Loucy (cell line): ENCODE measurements at regions not wholly inside any gene's neighbourhood (a gene's known extent, or its start where the extent isn't known, plus 50 kb on each side); places are given as distances from the start of the nearest gene placed in this dataset.

Experiments used
- H2AFZ ChIP-seq: fragments of 200-600 bp; sonication (generic); 2 replicates; pipeline ENCODE4 v1.6.0; 2016; ENCODE audit warnings: antibody characterized with exemption, mild to moderate bottlenecking, low read length, moderate library complexity
- H3F3A ChIP-seq: fragments of 200-600 bp; 2 replicates; pipeline ENCODE4 v1.6.0; 2016; ENCODE audit warnings: antibody characterized with exemption, low read depth, mild to moderate bottlenecking
- H3K27me3 ChIP-seq: fragments of 200-600 bp; sonication (generic); 2 replicates; pipeline ENCODE4 v1.6.1; 2014; ENCODE audit warnings: low read length, mild to moderate bottlenecking; ENCODE audit not compliant: insufficient read depth, poor library complexity, severe bottlenecking
- H3K36me3 ChIP-seq: fragments of 200-600 bp; sonication (generic); 2 replicates; pipeline ENCODE4 v1.6.1; 2016; ENCODE audit warnings: low read length; ENCODE audit not compliant: insufficient read depth
- H3K4me1 ChIP-seq: fragments of 200-600 bp; sonication (generic); 2 replicates; pipeline ENCODE4 v1.5.1; 2014; ENCODE audit warnings: low read length, mild to moderate bottlenecking; ENCODE audit not compliant: insufficient read depth, poor library complexity, severe bottlenecking
- H3K4me2 ChIP-seq: fragments of 200-600 bp; sonication (generic); 2 replicates; pipeline ENCODE4 v1.6.0; 2014; ENCODE audit warnings: antibody characterized with exemption, low read length, low read depth, mild to moderate bottlenecking; ENCODE audit not compliant: poor library complexity, severe bottlenecking
- H3K4me3 ChIP-seq: fragments of 200-600 bp; sonication (generic); 2 replicates; pipeline ENCODE4 v1.5.1; 2014; ENCODE audit warnings: low read length, mild to moderate bottlenecking, mixed read lengths; ENCODE audit not compliant: poor library complexity, severe bottlenecking
- H3K79me2 ChIP-seq: fragments of 200-600 bp; sonication (generic); 2 replicates; pipeline ENCODE4 v1.6.1; 2014; ENCODE audit warnings: low read length; ENCODE audit not compliant: insufficient read depth
- H3K9ac ChIP-seq: fragments of 200-600 bp; sonication (generic); 2 replicates; pipeline ENCODE4 v1.6.0; 2014; ENCODE audit warnings: mild to moderate bottlenecking, low read depth, low read length, moderate library complexity; ENCODE audit not compliant: poor library complexity, severe bottlenecking
- H3K9me2 ChIP-seq: fragments of 200-600 bp; sonication (generic); replicated peaks from 2 replicates; pipeline ENCODE4 v1.6.1; 2016; ENCODE audit warnings: low read depth, low read length, mixed read lengths
- H3K9me3 ChIP-seq: fragments of 200-600 bp; sonication (generic); 2 replicates; pipeline ENCODE4 v1.6.1; 2014; ENCODE audit warnings: mild to moderate bottlenecking, antibody characterized with exemption, low read length, low read depth; ENCODE audit not compliant: insufficient read depth
- H4K20me1 ChIP-seq: fragments of 200-600 bp; sonication (generic); 2 replicates; pipeline ENCODE4 v1.6.0; 2014; ENCODE audit warnings: antibody characterized with exemption, low read length, mild to moderate bottlenecking; ENCODE audit not compliant: insufficient read depth, poor library complexity, severe bottlenecking
- EZH2phosphoT487 ChIP-seq: fragments of 200-600 bp; IDR thresholded peaks from 2 replicates; pipeline ENCODE4 v1.6.1; 2018; ENCODE audit warnings: antibody characterized with exemption, mild to moderate bottlenecking, moderate library complexity, borderline replicate concordance
- TF ChIP-seq, protein P1 (sequence below): fragments of 200-600 bp; sonication (generic); conservative IDR thresholded peaks from 2 replicates; pipeline ENCODE4 v1.5.1; 2014; ENCODE audit warnings: mild to moderate bottlenecking, antibody characterized with exemption, low read length

DNA sequence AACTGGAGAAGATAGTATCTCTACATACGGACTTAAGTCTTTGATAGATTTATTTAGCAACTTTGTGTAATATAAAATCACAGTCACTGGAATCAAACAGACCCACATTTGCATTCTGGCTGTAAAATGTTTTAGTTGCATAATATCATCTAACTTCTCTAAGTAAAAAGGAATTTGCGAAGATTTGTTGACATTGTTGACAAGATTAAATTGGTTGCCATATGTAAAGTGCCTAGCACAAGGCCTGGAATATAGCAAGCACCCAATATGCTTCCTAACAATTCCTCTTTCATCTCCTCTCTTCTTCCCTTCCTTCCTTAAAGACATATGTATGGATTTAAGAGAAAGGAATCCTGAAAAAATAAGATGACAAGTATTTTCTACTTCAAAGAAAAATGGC is 295.4 kb upstream of the PPFIA2 start:
- H3K9me2 ChIP-seq = no peaks in the 10 kb centered on the region
- no peak overlapping the region for H3K9ac ChIP-seq
- TF ChIP-seq EZH2phosphoT487 = no peak
- TF ChIP-seq, protein P1, sequence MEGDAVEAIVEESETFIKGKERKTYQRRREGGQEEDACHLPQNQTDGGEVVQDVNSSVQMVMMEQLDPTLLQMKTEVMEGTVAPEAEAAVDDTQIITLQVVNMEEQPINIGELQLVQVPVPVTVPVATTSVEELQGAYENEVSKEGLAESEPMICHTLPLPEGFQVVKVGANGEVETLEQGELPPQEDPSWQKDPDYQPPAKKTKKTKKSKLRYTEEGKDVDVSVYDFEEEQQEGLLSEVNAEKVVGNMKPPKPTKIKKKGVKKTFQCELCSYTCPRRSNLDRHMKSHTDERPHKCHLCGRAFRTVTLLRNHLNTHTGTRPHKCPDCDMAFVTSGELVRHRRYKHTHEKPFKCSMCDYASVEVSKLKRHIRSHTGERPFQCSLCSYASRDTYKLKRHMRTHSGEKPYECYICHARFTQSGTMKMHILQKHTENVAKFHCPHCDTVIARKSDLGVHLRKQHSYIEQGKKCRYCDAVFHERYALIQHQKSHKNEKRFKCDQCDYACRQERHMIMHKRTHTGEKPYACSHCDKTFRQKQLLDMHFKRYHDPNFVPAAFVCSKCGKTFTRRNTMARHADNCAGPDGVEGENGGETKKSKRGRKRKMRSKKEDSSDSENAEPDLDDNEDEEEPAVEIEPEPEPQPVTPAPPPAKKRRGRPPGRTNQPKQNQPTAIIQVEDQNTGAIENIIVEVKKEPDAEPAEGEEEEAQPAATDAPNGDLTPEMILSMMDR = no peak
- H2AFZ ChIP-seq = no peak overlapping the region
- no peaks in the 10 kb centered on the region for H3K79me2 ChIP-seq
- no peak overlapping the region for H3K4me2 ChIP-seq
- no peaks in the 10 kb centered on the region for H3K36me3 ChIP-seq
- no peaks in the 10 kb centered on the region for H3K27me3 ChIP-seq
- no peaks in the 10 kb centered on the region for H3K4me1 ChIP-seq
- H4K20me1 ChIP-seq = no peaks in the 10 kb centered on the region
- no peaks in the 10 kb centered on the region for H3K9me3 ChIP-seq
- H3K4me3 ChIP-seq = no peak overlapping the region
- no peaks in the 10 kb centered on the region for H3F3A ChIP-seq

GRCh38 chr12:82047446-82047845 is 288.3 kb upstream of the PPFIA2 start:
- Histone ChIP-seq H3K36me3 (no peaks in the 10 kb centered on the region), H4K20me1 (no peaks in the 10 kb centered on the region), H3K4me1 (no peaks in the 10 kb centered on the region), H3K4me2 (no peak overlapping the region), H3K9ac (no peak overlapping the region), H3K27me3 (no peaks in the 10 kb centered on the region), H3K9me2 (no peaks in the 10 kb centered on the region), H3K79me2 (no peaks in the 10 kb centered on the region), H3K4me3 (no peak overlapping the region), H2AFZ (no peak overlapping the region), H3K9me3 (no peaks in the 10 kb centered on the region), H3F3A (no peaks in the 10 kb centered on the region)
- no peak for TF ChIP-seq EZH2phosphoT487
- TF ChIP-seq, protein P1 = no peak

- Histone ChIP-seq H3F3A (no peaks in the 10 kb centered on the region), H3K36me3 (no peaks in the 10 kb centered on the region), H3K4me2 (no peak overlapping the region), H3K79me2 (no peaks in the 10 kb centered on the region), H3K4me3 (no peak overlapping the region), H3K9ac (no peak overlapping the region), H3K9me3 (no peaks in the 10 kb centered on the region), H3K9me2 (no peaks in the 10 kb centered on the region), H2AFZ (no peak overlapping the region), H3K4me1 (no peaks in the 10 kb centered on the region), H4K20me1 (no peaks in the 10 kb centered on the region), H3K27me3 (no peaks in the 10 kb centered on the region)
- TF ChIP-seq EZH2phosphoT487 = no peak
- TF ChIP-seq, protein P1 = no peak
These were observed 282.0 kb upstream of the PPFIA2 start for GRCh38 chr12:82040987-82041743.
